H1 (cell line): ENCODE measurements at regions not wholly inside any gene's neighbourhood (a gene's known extent, or its start where the extent isn't known, plus 50 kb on each side); places are given as distances from the start of the nearest gene placed in this dataset.

Source experiments
- CTCF ChIA-PET: fragments of 300-600 bp; sonication (Branson Sonifier 250); formaldehyde crosslinking; loops from one replicate; lab custom pipeline; 2021; ENCODE audit not compliant: partially characterized antibody; lab: Charles Lee
- POLR2A ChIA-PET: fragments of 300-600 bp; sonication (Branson Sonifier 250); formaldehyde crosslinking; loops from one replicate; lab custom pipeline; 2021; ENCODE audit warnings: inconsistent platforms; ENCODE audit not compliant: partially characterized antibody; lab: Charles Lee
- DNase-seq, 2 experiments: peaks; one replicate each; pipeline versions ENCODE4 v3.0.0 to v3.0.0-alpha.2; 2010 to 2022; ENCODE audit warnings: low spot score in 2 of 2, low read depth in 1 of 2, mixed read lengths in 1 of 2
- FAIRE-seq: peaks from 2 replicates; lab custom pipeline; 2011; peaks lifted over from hg19 to GRCh38; lab: Jason Lieb, UNC
- H2AFZ ChIP-seq: 2 replicates; pipeline ENCODE4 v1.8.1; 2012; ENCODE audit warnings: low read length, inconsistent platforms
- H2AK5ac ChIP-seq: 2 replicates; pipeline ENCODE4 v1.6.1; 2013; ENCODE audit warnings: low read depth, low read length
- H2BK120ac ChIP-seq: replicated peaks from 2 replicates; pipeline ENCODE3; 2013; ENCODE audit warnings: low read depth, low read length, inconsistent platforms
- H2BK12ac ChIP-seq: 2 replicates; pipeline ENCODE4 v1.6.1; 2013; ENCODE audit warnings: low read depth, low read length
- H2BK15ac ChIP-seq: 2 replicates; pipeline ENCODE4 v1.6.1; 2013; ENCODE audit warnings: low read length
- H2BK20ac ChIP-seq: 2 replicates; pipeline ENCODE4 v1.6.1; 2013; ENCODE audit warnings: low read length
- H2BK5ac ChIP-seq: 2 replicates; pipeline ENCODE4 v1.6.1; 2013; ENCODE audit warnings: low read depth, low read length
- H3K14ac ChIP-seq: 2 replicates; pipeline ENCODE4 v1.6.1; 2013; ENCODE audit warnings: inconsistent platforms; ENCODE audit not compliant: insufficient read length
- H3K18ac ChIP-seq: 2 replicates; pipeline ENCODE4 v1.6.1; 2013; ENCODE audit warnings: low read length; ENCODE audit errors: extremely low read depth
- H3K23ac ChIP-seq: 2 replicates; pipeline ENCODE4 v1.6.1; 2013; ENCODE audit warnings: inconsistent platforms; ENCODE audit not compliant: insufficient read length
- H3K23me2 ChIP-seq: 2 replicates; pipeline ENCODE4 v1.6.1; 2013; ENCODE audit warnings: low read depth, low read length
- H3K27ac ChIP-seq: 2 replicates; pipeline ENCODE4 v1.6.1; 2011; ENCODE audit warnings: low read depth, low read length, inconsistent platforms
- H3K27me3 ChIP-seq, 4 experiments: replicated peaks in 1 of 4; 1 replicate in 1 of 4; 2 replicates in 3 of 4; pipeline versions ENCODE4 v1.6.1 to v1.8.1; 2011 to 2013; ENCODE audit warnings: low read length in 3 of 4, mild to moderate bottlenecking in 3 of 4, inconsistent platforms in 2 of 4, mixed read lengths in 2 of 4, moderate library complexity in 1 of 4; ENCODE audit not compliant: control insufficient read depth in 3 of 4, insufficient read depth in 3 of 4; ENCODE audit errors: extremely low read depth in 1 of 4
- H3K36me3 ChIP-seq, 4 experiments: 2 replicates each; pipeline versions ENCODE4 v1.6.1 to v1.8.1; 2011 to 2013; ENCODE audit warnings: mild to moderate bottlenecking in 4 of 4, low read length in 3 of 4, moderate library complexity in 2 of 4, control low read depth in 1 of 4, inconsistent platforms in 1 of 4; ENCODE audit not compliant: insufficient read depth in 4 of 4, control insufficient read depth in 2 of 4
- H3K4ac ChIP-seq: replicated peaks from 2 replicates; pipeline ENCODE3; 2013; ENCODE audit warnings: low read length, low read depth, mixed read lengths, inconsistent platforms; ENCODE audit not compliant: insufficient read length
- H3K4me1 ChIP-seq, 4 experiments: replicated peaks in 1 of 4; 1 replicate in 1 of 4; 2 replicates in 3 of 4; pipeline versions ENCODE4 v1.6.1 to v1.8.1; 2011 to 2013; ENCODE audit warnings: low read length in 3 of 4, inconsistent platforms in 2 of 4, mixed read lengths in 1 of 4; ENCODE audit not compliant: insufficient read depth in 4 of 4, control insufficient read depth in 3 of 4
- H3K4me2 ChIP-seq, 2 experiments: 2 replicates each; pipeline versions ENCODE4 v1.6.1 to v1.8.1; 2011 to 2013; ENCODE audit warnings: low read depth in 2 of 2, low read length in 2 of 2, control low read depth in 1 of 2, inconsistent platforms in 1 of 2, mild to moderate bottlenecking in 1 of 2; ENCODE audit not compliant: insufficient read depth in 1 of 2
- H3K4me3 ChIP-seq, 4 experiments: fragments of 200-600, 300-600 bp in 1 of 4; sonication (generic), shearing (Covaris generic), sonication (Bioruptor Twin) in 1 of 4; 2 replicates each; pipeline versions ENCODE4 v1.5.1 to v1.8.1; 2011 to 2016; ENCODE audit warnings: low read length in 4 of 4, low read depth in 3 of 4, control low read depth in 2 of 4, inconsistent platforms in 2 of 4, mild to moderate bottlenecking in 2 of 4, mixed read lengths in 1 of 4, moderate library complexity in 1 of 4; ENCODE audit not compliant: insufficient read depth in 2 of 4; ENCODE audit errors: extremely low read depth in 1 of 4
- H3K56ac ChIP-seq: replicated peaks from 2 replicates; pipeline ENCODE3; 2013; ENCODE audit warnings: low read depth, mild to moderate bottlenecking, mixed read lengths, low read length, inconsistent platforms; ENCODE audit not compliant: insufficient read length
- H3K79me1 ChIP-seq: 2 replicates; pipeline ENCODE4 v1.6.1; 2013; ENCODE audit warnings: low read depth, low read length, control low read depth
- H3K79me2 ChIP-seq, 2 experiments: 2 replicates each; pipeline versions ENCODE4 v1.6.1 to v1.8.1; 2012 to 2013; ENCODE audit warnings: low read length in 2 of 2, mild to moderate bottlenecking in 2 of 2, inconsistent platforms in 1 of 2; ENCODE audit not compliant: insufficient read depth in 2 of 2, control insufficient read depth in 1 of 2
- H3K9ac ChIP-seq, 4 experiments: replicated peaks in 1 of 4; 1 replicate in 1 of 4; 2 replicates in 3 of 4; pipeline versions ENCODE4 v1.6.1 to v1.8.1; 2011 to 2013; ENCODE audit warnings: low read depth in 3 of 4, low read length in 3 of 4, control low read depth in 2 of 4, mild to moderate bottlenecking in 2 of 4, moderate library complexity in 2 of 4, inconsistent platforms in 1 of 4; ENCODE audit errors: extremely low read depth in 1 of 4
- H3K9me3 ChIP-seq, 2 experiments: 2 replicates each; pipeline versions ENCODE4 v1.6.1 to v1.8.1; 2012 to 2013; ENCODE audit warnings: mild to moderate bottlenecking in 2 of 2, moderate library complexity in 2 of 2, control low read depth in 1 of 2, inconsistent platforms in 1 of 2, low read depth in 1 of 2, low read length in 1 of 2, mixed read lengths in 1 of 2; ENCODE audit not compliant: insufficient read depth in 2 of 2
- H4K20me1 ChIP-seq, 2 experiments: replicated peaks in 1 of 2; 2 replicates each; pipeline versions ENCODE3 to v1.8.1; 2011 to 2013; ENCODE audit warnings: inconsistent platforms in 2 of 2, low read length in 2 of 2, mild to moderate bottlenecking in 1 of 2; ENCODE audit not compliant: insufficient read depth in 2 of 2, control insufficient read depth in 1 of 2
- H4K5ac ChIP-seq: 2 replicates; pipeline ENCODE4 v1.6.1; 2013; ENCODE audit warnings: low read length, low read depth, mixed read lengths, inconsistent platforms; ENCODE audit not compliant: insufficient read length
- H4K8ac ChIP-seq: 2 replicates; pipeline ENCODE4 v1.8.0; 2013; ENCODE audit warnings: mild to moderate bottlenecking, moderate library complexity, low read length, inconsistent platforms; ENCODE audit not compliant: insufficient read depth; ENCODE audit errors: extremely low read depth
- H4K91ac ChIP-seq: replicated peaks from 2 replicates; pipeline ENCODE3; 2013; ENCODE audit warnings: low read length, mixed read lengths, inconsistent platforms; ENCODE audit not compliant: insufficient read length
- BRCA1 ChIP-seq: IDR thresholded peaks from 2 replicates; pipeline ENCODE4 v1.6.1; 2012; ENCODE audit warnings: low read depth, low read length, improper control_type of control experiment
- GTF2F1 ChIP-seq: IDR thresholded peaks from 2 replicates; pipeline ENCODE4 v1.6.1; 2012; ENCODE audit warnings: low read depth, low read length, improper control_type of control experiment, borderline replicate concordance
- JUN ChIP-seq: IDR thresholded peaks from 2 replicates; pipeline ENCODE4 v1.6.1; 2011; ENCODE audit warnings: low read depth, mild to moderate bottlenecking, improper control_type of control experiment, low read length
- JUND ChIP-seq: IDR thresholded peaks from 2 replicates; pipeline ENCODE4 v1.6.1; 2011; ENCODE audit warnings: mild to moderate bottlenecking, improper control_type of control experiment, low read length
- NRF1 ChIP-seq: IDR thresholded peaks from 2 replicates; pipeline ENCODE4 v1.6.1; 2011; ENCODE audit warnings: mild to moderate bottlenecking, low read depth, low read length, improper control_type of control experiment
- RBBP5 ChIP-seq: IDR thresholded peaks from 2 replicates; pipeline ENCODE4 v1.7.1; 2012; ENCODE audit warnings: low read depth, mild to moderate bottlenecking, inconsistent platforms, low read length, moderate library complexity, borderline replicate concordance
- TEAD4 ChIP-seq: IDR thresholded peaks from 2 replicates; pipeline ENCODE4 v1.6.1; 2012; ENCODE audit warnings: low read depth, low read length, inconsistent platforms, mixed read lengths

- Histone ChIP-seq H2AK5ac (no peak overlapping the region), H4K8ac (no peak overlapping the region), H3K56ac (no peak overlapping the region), H2BK12ac (no peak overlapping the region), H3K79me1 (no peaks in the 10 kb centered on the region), H3K9ac (no peak overlapping the region), H2AFZ (no peak overlapping the region), H3K79me2 (no peaks in the 10 kb centered on the region), H3K4me3 (no peak overlapping the region), H4K20me1 (no peaks in the 10 kb centered on the region), H2BK120ac (no peak overlapping the region), H3K36me3 (no peaks in the 10 kb centered on the region; a peak in 1 of 8 replicates), H3K27ac (no peak overlapping the region), H3K9me3 (peaks cover 0 to 6% of the 10 kb centered on the region in 2 experiments; a peak in 1 of 4 replicates), H4K5ac (no peak overlapping the region), H3K23me2 (no peaks in the 10 kb centered on the region), H3K23ac (no peak overlapping the region), H3K4me2 (no peak overlapping the region), H3K18ac (no peak overlapping the region), H2BK5ac (no peak overlapping the region), H4K91ac (no peak overlapping the region), H3K27me3 (peaks cover 0 to 1% (median 0%) of the 10 kb centered on the region in 4 experiments; a peak in 1 of 7 replicates), H2BK20ac (no peak overlapping the region), H3K4me1 (no peaks in the 10 kb centered on the region; a peak in 1 of 7 replicates), H2BK15ac (no peak overlapping the region), H3K14ac (no peak overlapping the region), H3K4ac (no peak overlapping the region)
- CTCF ChIA-PET = interaction anchor here (0.5 kb wide), 1 partner anchor 840 kb away, joined by 4 read pairs; no protein-coding TSS in a partner anchor
- no peak for TF ChIP-seq GTF2F1
- TF ChIP-seq NRF1 = no peak
- TF ChIP-seq RBBP5 = no peak
- TF ChIP-seq BRCA1 = no peak
- no peak for TF ChIP-seq JUN
- no peak for TF ChIP-seq JUND
- TF ChIP-seq TEAD4 = no peak
- POLR2A ChIA-PET = no interaction called here
- DNase-seq = no peak
- no peak for FAIRE-seq
These were observed 602.9 kb upstream of the PFKP start for GRCh38 chr10:2464483-2464882.
